Thyroid gland (tissue), 4 donors: ENCODE measurements at regions not wholly inside any gene's neighbourhood (a gene's known extent, or its start where the extent isn't known, plus 50 kb on each side); places are given as distances from the start of the nearest gene placed in this dataset.
"Not testable (repeated sequence)": the region's sequence is repeated elsewhere in the genome, so short reads cannot be mapped to it uniquely, and the experiment has no call there.

ENCODE experiments used
- DNase-seq, 2 donors: peaks; one replicate each; pipeline ENCODE4 v3.0.0-alpha.2; 2019
- H3K27ac ChIP-seq, 3 donors: fragments of 200-600 bp; sonication (generic); 1 replicate in 2 of 3; 2 replicates in 1 of 3; pipeline ENCODE4 v1.5.1; 2016 to 2019; ENCODE audit warnings: mild to moderate bottlenecking in 1 of 3, moderate library complexity in 1 of 3
- H3K27me3 ChIP-seq: fragments of 200-600 bp; sonication (generic); one replicate; pipeline ENCODE4 v1.5.1; 2019
- H3K36me3 ChIP-seq, 2 donors: fragments of 200-600 bp; sonication (generic); one replicate each; pipeline ENCODE4 v1.5.1; 2016 to 2019
- H3K4me1 ChIP-seq, 2 donors: fragments of 200-600 bp; sonication (generic); one replicate each; pipeline ENCODE4 v1.5.1; 2017 to 2019
- H3K4me3 ChIP-seq, 3 donors: fragments of 200-600 bp; sonication (generic); replicated peaks in 1 of 3; 1 replicate in 2 of 3; 2 replicates in 1 of 3; pipeline ENCODE4 v1.5.1; 2016; ENCODE audit warnings: mild to moderate bottlenecking in 1 of 3
- H3K9me3 ChIP-seq: fragments of 200-600 bp; sonication (generic); one replicate; pipeline ENCODE4 v1.5.1; 2017
- POLR2A ChIP-seq, 2 donors: fragments of 450-650 bp; IDR thresholded peaks; one replicate each; pipeline ENCODE4 v1.6.1; 2017; ENCODE audit warnings: antibody characterized with exemption in 2 of 2, mild to moderate bottlenecking in 2 of 2, moderate library complexity in 1 of 2
- WGBS, 2 donors: methylation state at CpG; one replicate each; pipeline ENCODE4 v1.1.5; 2017; 5-methylcytosine and 5-hydroxymethylcytosine counted together
- intact Hi-C: fragments of 100-400 bp; cut with DNase I; formaldehyde crosslinking; loops from one replicate; pipeline ENCODE4 v1.15.1; 2023
- TF ChIP-seq, protein P1 (sequence below), 6 experiments: fragments of 200-600 bp in 3 of 6; fragments of 450-650 bp in 3 of 6; sonication (generic) in 3 of 6; IDR thresholded peaks; one replicate each; pipeline ENCODE4 v1.5.1; 2016 to 2019; ENCODE audit warnings: antibody characterized with exemption in 6 of 6, mild to moderate bottlenecking in 2 of 6, inconsistent platforms in 1 of 6, moderate library complexity in 1 of 6

GRCh38 chr6:21870076-21870730 is 276.7 kb downstream of the SOX4 start:
- 84 to 86% methylated on average over 5 of the region's 5 CpGs for WGBS, 2 donors
- Histone ChIP-seq H3K9me3 (no peaks in the 10 kb centered on the region), H3K4me1 (no peaks in the 10 kb centered on the region), H3K4me3 (no peak overlapping the region), H3K27ac (no peak overlapping the region), H3K36me3 (no peaks in the 10 kb centered on the region), H3K27me3 (no peaks in the 10 kb centered on the region)
- TF ChIP-seq POLR2A (IDR thresholded peaks at IDR 0.05) = no peak
- TF ChIP-seq, protein P1, sequence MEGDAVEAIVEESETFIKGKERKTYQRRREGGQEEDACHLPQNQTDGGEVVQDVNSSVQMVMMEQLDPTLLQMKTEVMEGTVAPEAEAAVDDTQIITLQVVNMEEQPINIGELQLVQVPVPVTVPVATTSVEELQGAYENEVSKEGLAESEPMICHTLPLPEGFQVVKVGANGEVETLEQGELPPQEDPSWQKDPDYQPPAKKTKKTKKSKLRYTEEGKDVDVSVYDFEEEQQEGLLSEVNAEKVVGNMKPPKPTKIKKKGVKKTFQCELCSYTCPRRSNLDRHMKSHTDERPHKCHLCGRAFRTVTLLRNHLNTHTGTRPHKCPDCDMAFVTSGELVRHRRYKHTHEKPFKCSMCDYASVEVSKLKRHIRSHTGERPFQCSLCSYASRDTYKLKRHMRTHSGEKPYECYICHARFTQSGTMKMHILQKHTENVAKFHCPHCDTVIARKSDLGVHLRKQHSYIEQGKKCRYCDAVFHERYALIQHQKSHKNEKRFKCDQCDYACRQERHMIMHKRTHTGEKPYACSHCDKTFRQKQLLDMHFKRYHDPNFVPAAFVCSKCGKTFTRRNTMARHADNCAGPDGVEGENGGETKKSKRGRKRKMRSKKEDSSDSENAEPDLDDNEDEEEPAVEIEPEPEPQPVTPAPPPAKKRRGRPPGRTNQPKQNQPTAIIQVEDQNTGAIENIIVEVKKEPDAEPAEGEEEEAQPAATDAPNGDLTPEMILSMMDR (IDR thresholded peaks at IDR 0.05) = no peak
- intact Hi-C loops = no loop called here
- DNase-seq = no peak

- 88 to 97% methylated on average over 5 of the region's 5 CpGs for WGBS, 2 donors
- intact Hi-C loops = no loop called here
- DNase-seq = no peak
Observed at GRCh38 chr6:21871831-21872230, 278.3 kb downstream of the SOX4 start.

DNA sequence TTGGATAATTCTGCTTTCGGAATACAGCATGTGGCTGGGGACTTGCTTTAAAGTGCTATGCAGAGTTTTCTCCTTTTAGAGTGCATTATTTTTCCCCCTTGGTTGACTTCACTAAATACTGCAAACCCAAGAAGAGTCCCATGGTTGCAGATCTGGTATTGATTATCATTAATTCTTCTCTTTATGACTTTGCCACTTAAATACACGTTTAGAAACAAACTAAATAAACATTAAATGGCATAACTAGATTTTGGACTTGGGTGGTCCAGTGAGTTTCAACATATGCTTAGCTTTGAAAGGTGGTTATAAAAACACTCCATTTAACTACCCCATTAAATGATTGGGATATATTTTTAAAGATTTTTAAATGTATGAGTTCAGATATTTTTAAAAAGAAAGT is 279.2 kb downstream of the SOX4 start:
- intact Hi-C loops = no loop called here
- no peak overlapping the region for H3K4me3 ChIP-seq
- H3K9me3 ChIP-seq = no peaks in the 10 kb centered on the region
- no peaks in the 10 kb centered on the region for H3K27me3 ChIP-seq
- no peaks in the 10 kb centered on the region for H3K4me1 ChIP-seq
- WGBS, 2 donors = 83 to 84% methylated on average over 2 of the region's 2 CpGs
- no peak for DNase-seq
- no peak overlapping the region for H3K27ac ChIP-seq
- no peaks in the 10 kb centered on the region for H3K36me3 ChIP-seq
- TF ChIP-seq, protein P1 (IDR thresholded peaks at IDR 0.05) = no peak
- TF ChIP-seq POLR2A (IDR thresholded peaks at IDR 0.05) = no peak

More at GRCh38 chr6:21871831-21872230, 278.3 kb downstream of the SOX4 start:
- TF ChIP-seq, protein P1 (IDR thresholded peaks at IDR 0.05) = no peak
- TF ChIP-seq POLR2A (IDR thresholded peaks at IDR 0.05) = no peak
- no peaks in the 10 kb centered on the region for H3K36me3 ChIP-seq
- no peak overlapping the region for H3K27ac ChIP-seq
- no peak overlapping the region for H3K4me3 ChIP-seq
- no peaks in the 10 kb centered on the region for H3K9me3 ChIP-seq
- no peaks in the 10 kb centered on the region for H3K27me3 ChIP-seq
- H3K4me1 ChIP-seq = no peaks in the 10 kb centered on the region

DNA sequence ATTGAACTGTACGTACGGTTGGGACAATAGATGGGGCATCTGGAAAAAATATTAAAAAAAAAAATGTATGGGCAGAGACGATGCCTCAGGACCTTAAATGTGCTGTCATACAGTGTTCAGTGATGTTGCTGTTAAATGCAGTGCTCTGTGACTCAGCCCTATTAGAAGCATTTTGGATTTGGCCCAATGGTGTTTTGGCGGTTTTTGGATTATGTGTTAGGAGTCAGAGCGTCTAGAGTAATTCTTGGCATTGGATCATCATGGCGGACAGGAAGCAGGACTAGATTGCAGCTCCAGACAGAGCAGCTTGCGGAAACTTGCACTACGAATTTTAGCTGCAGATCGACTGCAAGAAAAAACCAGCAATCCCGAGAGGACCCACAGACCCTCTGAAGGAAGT is 280.0 kb downstream of the SOX4 start:
- intact Hi-C loops = no loop called here
- Histone ChIP-seq H3K36me3 (no peaks in the 10 kb centered on the region), H3K27ac (no peak overlapping the region), H3K27me3 (no peaks in the 10 kb centered on the region), H3K9me3 (no peaks in the 10 kb centered on the region), H3K4me1 (no peaks in the 10 kb centered on the region), H3K4me3 (no peak overlapping the region)
- WGBS, 2 donors = 81 to 94% methylated on average over 10 of the region's 10 CpGs
- TF ChIP-seq POLR2A (IDR thresholded peaks at IDR 0.05) = no peak
- TF ChIP-seq, protein P1 (IDR thresholded peaks at IDR 0.05) = no peak
- peak in 1 of 2 donors; percentile 3 for DNase-seq

DNA sequence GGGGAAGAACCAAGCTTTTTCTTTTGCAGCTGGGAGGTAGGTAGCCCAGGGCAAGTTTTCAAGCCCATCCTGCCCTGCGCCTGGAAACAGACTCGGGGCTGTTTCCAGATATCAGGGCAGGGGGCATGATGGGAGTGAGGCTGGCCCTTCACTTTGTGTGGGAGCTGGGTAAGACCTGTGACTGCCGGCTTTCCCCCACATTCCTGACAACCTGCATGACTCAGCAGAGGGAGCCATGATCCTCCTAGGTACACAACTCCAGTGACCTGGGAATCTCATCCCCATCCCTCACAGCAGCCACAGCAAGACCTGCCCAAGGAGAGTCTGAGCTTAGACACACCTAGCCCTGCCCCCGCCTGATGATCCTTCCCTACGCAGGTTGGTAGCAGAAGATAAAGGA is 280.8 kb downstream of the SOX4 start:
- Histone ChIP-seq H3K4me1 (no peaks in the 10 kb centered on the region), H3K9me3 (no peaks in the 10 kb centered on the region), H3K27ac (no peak overlapping the region), H3K27me3 (no peaks in the 10 kb centered on the region), H3K36me3 (no peaks in the 10 kb centered on the region), H3K4me3 (no peak overlapping the region)
- 88% methylated on average over 5 of the region's 5 CpGs for WGBS, 2 donors
- intact Hi-C loops = no loop called here
- TF ChIP-seq, protein P1 (IDR thresholded peaks at IDR 0.05) = no peak
- no peak for TF ChIP-seq POLR2A (IDR thresholded peaks at IDR 0.05)
- DNase-seq = no peak

DNA sequence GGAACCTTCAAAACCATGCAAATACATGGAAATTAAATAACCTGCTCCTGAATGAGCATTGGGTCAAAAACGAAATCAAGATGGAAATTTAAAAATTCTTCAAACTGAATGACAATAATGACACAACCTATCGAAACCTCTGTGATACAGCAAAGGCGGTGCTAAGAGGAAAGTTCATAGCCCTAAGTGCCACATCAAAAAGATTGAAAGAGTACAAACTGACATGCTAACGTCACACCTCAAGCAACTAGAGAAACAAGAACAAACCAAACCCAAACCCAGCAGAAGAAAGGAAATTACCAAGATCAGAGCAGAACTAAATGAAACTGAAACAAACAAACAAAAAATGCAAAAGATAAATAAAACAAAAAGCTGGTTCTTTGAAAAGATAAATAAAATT is 283.5 kb downstream of the SOX4 start:
- H3K4me1 ChIP-seq, H3K9me3 ChIP-seq, DNase-seq, intact Hi-C loops, H3K36me3 ChIP-seq, H3K27me3 ChIP-seq, H3K4me3 ChIP-seq, H3K27ac ChIP-seq: not testable (repeated sequence)
- 91 to 95% methylated on average over 4 of the region's 4 CpGs for WGBS, 2 donors

DNA sequence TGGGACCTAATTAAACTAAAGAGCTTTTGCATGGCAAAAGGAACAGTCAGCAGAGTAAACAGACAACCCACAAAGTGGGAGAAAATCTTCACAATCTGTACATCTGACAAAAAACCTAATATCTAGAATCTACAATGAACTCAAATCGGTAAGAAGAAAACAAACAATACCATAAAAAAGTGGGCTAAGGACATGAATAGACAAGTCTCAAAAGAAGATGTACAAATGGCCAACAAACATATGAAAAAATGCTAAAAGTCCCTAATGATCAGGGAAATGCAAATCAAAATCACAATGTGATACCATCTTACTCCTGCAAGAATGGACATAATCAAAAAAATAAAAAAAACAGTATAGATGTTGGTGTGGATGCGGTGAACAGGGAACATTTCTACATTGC is 286.7 kb downstream of the SOX4 start:
- H3K36me3 ChIP-seq, intact Hi-C loops, H3K4me3 ChIP-seq, H3K27me3 ChIP-seq, H3K9me3 ChIP-seq, H3K27ac ChIP-seq, H3K4me1 ChIP-seq, DNase-seq: not testable (repeated sequence)
- 94 to 97% methylated on average over 2 of the region's 2 CpGs for WGBS, 2 donors
